ENCODE measurements at regions not wholly inside any gene's neighbourhood (a gene's known extent, or its start where the extent isn't known, plus 50 kb on each side); places are given as distances from the start of the nearest gene placed in this dataset.

GRCh38 chr2:19098467-19099160, 259.8 kb downstream of the OSR1 start:
- TF ChIP-seq CTCF (IDR thresholded peaks at IDR 0.05) (no peak), POLR2A (IDR thresholded peaks at IDR 0.05) (no peak), EP300 (IDR thresholded peaks at IDR 0.05) (no peak)
